Brain microvascular endothelial cell (primary cell): ENCODE measurements at regions not wholly inside any gene's neighbourhood (a gene's known extent, or its start where the extent isn't known, plus 50 kb on each side); places are given as distances from the start of the nearest gene placed in this dataset.

ENCODE experiments used
- DNase-seq: peaks from one replicate; pipeline ENCODE4 v3.0.0-alpha.2; 2020
- H3K27ac ChIP-seq: fragments of 250-450 bp; sonication (Bioruptor Pico); 2 replicates; pipeline ENCODE4 v1.5.1; 2020; ENCODE audit warnings: mild to moderate bottlenecking, moderate library complexity
- H3K27me3 ChIP-seq: fragments of 250-450 bp; sonication (Bioruptor Pico); replicated peaks from 2 replicates; pipeline ENCODE4 v1.5.1; 2020; ENCODE audit warnings: mild to moderate bottlenecking
- H3K36me3 ChIP-seq: fragments of 250-450 bp; sonication (Bioruptor Pico); replicated peaks from 2 replicates; pipeline ENCODE4 v1.5.1; 2020; ENCODE audit warnings: mild to moderate bottlenecking
- H3K4me3 ChIP-seq: 2 replicates; pipeline ENCODE4 v1.5.1; 2011; ENCODE audit warnings: low read depth, mild to moderate bottlenecking, control low read depth, low read length, moderate library complexity
- in situ Hi-C: cut with HindIII; loops from 2 replicates; pipeline ENCODE4 v1.10.0; 2017; ENCODE audit warnings: low sequenced_read_pairs, low pct_ligation_motif_present
- TF ChIP-seq, protein P1 (sequence below): IDR thresholded peaks from 2 replicates; pipeline ENCODE4 v1.5.1; 2011; ENCODE audit warnings: low read depth, mild to moderate bottlenecking, moderate library complexity, low read length, control low read depth, inconsistent platforms; ENCODE audit errors: missing control alignments

DNA sequence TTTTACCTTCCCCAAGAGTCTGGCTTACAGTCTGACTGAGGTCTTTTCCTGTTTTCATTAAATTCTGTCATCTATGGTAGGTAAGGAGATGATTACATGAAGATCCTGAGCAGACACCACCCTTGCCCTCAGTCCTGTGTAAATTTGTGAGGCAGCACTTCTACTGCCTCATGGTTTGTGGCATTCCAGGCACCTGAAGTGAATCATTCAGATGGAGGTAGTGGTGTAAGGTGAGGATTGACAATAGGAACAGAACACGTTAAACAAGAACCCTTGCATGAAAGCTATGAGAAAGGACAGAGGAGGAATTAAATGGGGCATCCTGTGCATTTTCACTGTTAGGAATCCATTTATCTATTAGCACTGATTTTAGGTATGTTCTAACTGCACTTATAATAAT is 618.6 kb downstream of the TLL1 start:
- Histone ChIP-seq H3K36me3 (no peaks in the 10 kb centered on the region), H3K27me3 (no peaks in the 10 kb centered on the region), H3K27ac (no peak overlapping the region), H3K4me3 (no peak overlapping the region)
- no peak for DNase-seq
- TF ChIP-seq, protein P1, sequence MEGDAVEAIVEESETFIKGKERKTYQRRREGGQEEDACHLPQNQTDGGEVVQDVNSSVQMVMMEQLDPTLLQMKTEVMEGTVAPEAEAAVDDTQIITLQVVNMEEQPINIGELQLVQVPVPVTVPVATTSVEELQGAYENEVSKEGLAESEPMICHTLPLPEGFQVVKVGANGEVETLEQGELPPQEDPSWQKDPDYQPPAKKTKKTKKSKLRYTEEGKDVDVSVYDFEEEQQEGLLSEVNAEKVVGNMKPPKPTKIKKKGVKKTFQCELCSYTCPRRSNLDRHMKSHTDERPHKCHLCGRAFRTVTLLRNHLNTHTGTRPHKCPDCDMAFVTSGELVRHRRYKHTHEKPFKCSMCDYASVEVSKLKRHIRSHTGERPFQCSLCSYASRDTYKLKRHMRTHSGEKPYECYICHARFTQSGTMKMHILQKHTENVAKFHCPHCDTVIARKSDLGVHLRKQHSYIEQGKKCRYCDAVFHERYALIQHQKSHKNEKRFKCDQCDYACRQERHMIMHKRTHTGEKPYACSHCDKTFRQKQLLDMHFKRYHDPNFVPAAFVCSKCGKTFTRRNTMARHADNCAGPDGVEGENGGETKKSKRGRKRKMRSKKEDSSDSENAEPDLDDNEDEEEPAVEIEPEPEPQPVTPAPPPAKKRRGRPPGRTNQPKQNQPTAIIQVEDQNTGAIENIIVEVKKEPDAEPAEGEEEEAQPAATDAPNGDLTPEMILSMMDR: no peak
- in situ Hi-C loops: no loop called here

DNA sequence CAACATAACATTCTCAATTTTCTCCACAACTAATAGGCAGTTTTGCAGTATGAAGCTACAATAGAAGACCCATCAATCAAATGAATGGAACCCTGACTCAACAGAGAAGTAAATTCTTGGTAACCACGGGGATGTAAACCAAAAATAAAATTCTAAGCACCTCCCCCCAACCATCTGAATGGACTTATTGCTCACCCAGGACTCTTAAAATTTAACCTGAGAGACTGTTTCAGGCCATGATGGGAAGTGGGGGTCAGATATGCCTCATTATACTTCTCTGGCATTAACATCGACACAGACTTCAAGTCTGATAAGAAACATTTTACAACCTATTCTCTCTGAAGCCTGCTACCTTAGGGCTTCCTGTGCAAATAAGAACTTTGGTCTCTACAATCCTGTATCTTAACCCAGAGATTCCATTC is 620.9 kb downstream of the TLL1 start:
- H3K27me3 ChIP-seq: no peaks in the 10 kb centered on the region
- DNase-seq: no peak
- TF ChIP-seq, protein P1: no peak
- H3K4me3 ChIP-seq: no peak overlapping the region
- in situ Hi-C loops: no loop called here
- no peak overlapping the region for H3K27ac ChIP-seq
- H3K36me3 ChIP-seq: no peaks in the 10 kb centered on the region

DNA sequence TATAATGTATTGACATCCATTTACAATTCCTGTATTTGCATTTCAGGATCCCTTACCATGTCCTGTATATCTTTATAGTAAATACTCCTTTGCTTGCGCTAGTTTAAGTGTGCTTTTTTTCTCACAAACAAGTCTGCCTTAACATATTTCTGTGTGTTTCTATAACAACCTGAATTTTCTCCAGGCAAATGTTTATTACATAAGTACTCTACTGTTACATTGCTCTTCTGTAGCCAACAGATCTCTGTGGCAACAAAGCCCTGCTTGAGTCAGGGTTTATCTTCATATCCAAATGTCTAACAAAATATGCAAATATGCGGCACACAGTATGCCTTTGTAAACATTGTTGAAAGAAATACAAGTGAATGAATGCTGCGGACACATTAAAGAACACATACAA is 625.5 kb downstream of the TLL1 start:
- Histone ChIP-seq H3K4me3 (no peak overlapping the region), H3K27ac (no peak overlapping the region), H3K36me3 (no peaks in the 10 kb centered on the region), H3K27me3 (no peaks in the 10 kb centered on the region)
- in situ Hi-C loops: no loop called here
- TF ChIP-seq, protein P1: no peak
- DNase-seq: no peak

DNA sequence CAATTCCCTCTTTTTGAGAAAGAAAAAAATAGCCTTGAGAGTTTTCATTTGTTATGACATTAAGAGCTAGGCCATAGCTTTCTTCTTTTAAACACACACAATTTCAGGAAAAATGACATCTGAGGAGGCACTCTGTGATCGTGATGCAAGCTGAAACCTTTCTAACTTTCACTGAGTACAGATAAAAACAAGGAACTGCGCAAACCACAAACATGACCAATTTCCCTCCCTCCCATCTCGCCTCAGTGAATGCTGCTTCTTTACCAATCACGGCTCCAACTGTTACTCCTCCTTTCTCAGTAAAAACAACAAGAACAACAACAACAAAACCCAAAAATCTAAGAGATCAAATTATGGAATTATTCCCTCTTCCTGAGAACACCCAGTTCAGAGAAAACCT is 626.8 kb downstream of the TLL1 start:
- Histone ChIP-seq H3K27ac (no peak overlapping the region), H3K27me3 (no peaks in the 10 kb centered on the region), H3K36me3 (no peaks in the 10 kb centered on the region), H3K4me3 (no peak overlapping the region)
- in situ Hi-C loops: no loop called here
- TF ChIP-seq, protein P1: no peak
- DNase-seq: no peak

DNA sequence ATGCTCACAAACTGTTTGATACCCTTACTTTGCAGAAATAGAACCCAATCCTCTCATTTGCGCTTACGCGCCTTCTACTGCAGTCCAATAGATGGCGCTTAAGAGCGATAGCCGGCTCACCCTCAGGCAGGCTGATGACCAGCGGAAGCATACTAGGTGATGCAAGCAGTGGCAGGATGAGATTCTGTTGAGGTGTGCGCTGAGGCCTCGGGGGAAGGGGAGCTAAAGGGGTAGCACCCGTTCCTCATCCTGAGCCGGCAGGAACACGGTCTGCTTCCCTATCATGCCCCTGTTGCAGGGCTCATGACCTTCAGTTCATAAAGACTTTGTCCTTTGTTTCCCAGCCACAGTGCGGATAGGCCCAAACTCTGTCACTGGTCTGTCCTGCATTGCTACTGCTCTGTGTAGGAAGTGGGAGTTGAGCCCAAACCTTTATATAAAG is 628.9 kb downstream of the TLL1 start:
- TF ChIP-seq, protein P1: peak; percentile 80
- in situ Hi-C loops: no loop called here
- no peaks in the 10 kb centered on the region for H3K27me3 ChIP-seq

DNA sequence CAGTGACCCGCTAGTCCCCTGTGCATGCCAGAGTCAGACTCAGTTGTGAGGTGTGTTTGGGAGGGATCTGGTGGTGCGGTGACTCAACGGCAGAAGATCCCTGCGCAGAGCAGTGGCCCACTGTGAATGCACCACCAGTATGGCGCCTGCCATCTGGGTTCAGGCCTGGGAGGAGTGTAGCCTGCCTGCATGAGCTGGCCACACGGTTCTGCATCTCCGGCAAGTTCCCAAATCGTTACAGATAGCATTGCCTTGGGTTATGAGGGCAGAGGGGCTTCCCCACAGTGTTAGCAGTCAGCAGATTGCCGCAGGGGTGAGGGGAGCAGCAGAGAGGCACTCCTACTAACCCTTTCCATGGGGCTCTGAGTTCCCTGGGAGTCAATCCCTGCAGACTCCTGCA is 629.6 kb downstream of the TLL1 start:
- no peak overlapping the region for H3K27ac ChIP-seq
- in situ Hi-C loops: no loop called here
- DNase-seq: no peak
- TF ChIP-seq, protein P1: no peak
- H3K27me3 ChIP-seq: no peaks in the 10 kb centered on the region
- no peaks in the 10 kb centered on the region for H3K36me3 ChIP-seq
- H3K4me3 ChIP-seq: no peak overlapping the region

More for the DNA sequence above, 628.9 kb downstream of the TLL1 start:
- peak; percentile 26 for DNase-seq
- Histone ChIP-seq H3K27ac (no peak overlapping the region), H3K36me3 (no peaks in the 10 kb centered on the region), H3K4me3 (no peak overlapping the region)
